ENCODE measurements at regions not wholly inside any gene's neighbourhood (a gene's known extent, or its start where the extent isn't known, plus 50 kb on each side); places are given as distances from the start of the nearest gene placed in this dataset.

DNA sequence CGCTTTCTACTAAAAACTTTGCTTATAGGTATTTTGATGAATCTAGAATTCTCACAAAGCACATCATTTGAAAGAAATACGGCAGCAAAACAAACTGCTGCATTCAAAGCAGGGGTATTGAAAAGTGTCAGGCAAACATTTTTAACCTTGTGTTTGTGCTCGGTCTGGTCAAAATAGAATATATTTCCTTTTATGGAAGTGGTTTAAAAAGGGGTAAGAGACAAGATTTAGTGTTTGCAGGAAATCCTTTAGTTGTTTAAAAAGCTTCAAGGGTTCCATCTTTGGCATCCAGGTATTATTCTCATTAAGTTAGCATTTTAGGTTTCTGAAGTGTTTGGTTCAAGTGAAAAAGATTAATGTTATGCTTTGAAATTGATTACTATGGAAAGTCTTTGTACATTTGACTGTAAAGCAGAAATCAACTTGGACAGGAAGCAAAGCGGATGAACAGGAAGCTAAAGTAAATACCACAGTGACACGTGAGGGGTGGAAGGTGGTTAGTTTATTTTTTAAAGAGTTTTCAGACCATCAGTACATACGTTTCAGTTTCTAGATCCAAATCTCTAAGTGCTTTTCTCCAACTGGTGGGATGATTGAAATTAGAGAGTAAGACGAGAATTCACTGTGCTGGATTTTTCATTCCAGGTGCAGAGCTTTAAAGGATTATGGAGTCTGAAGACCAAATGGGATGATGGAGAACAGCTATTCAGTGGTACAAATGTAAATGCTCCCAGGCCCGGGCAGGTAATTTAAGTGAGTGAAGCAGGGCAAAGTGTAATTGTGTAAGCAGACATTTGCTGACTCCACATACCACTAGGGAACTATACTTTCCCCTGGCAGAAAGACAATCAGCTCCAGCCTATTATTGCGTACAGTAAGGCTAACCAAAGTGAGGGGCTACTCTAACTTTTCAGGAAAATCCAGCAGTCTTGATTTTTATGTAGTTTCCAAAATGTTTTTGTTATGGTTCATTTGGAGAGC is 341.8 kb upstream of the TBL1XR1 start (continued):
- TF ChIP-seq NFRKB (IDR thresholded peaks at IDR 0.05), result no peak
- TF ChIP-seq ZNF292 (CRISPR knock-in tag; IDR thresholded peaks at IDR 0.05; ENCODE audit: borderline replicate concordance, low read depth), result peak; percentile 26; the same call in 1 of the 2 replicates
- TF ChIP-seq EP300 (IDR thresholded peaks at IDR 0.05; ENCODE audit: low read depth in 2 of 2, low read length in 2 of 2), result peak in 1 of 2 experiments; percentile 24; a peak in 1 of 4 replicates
- no peak for TF ChIP-seq EP300 (CRISPR knock-in tag; IDR thresholded peaks at IDR 0.05; ENCODE audit: borderline replicate concordance)
- TF ChIP-seq RXRB (CRISPR knock-in tag; IDR thresholded peaks at IDR 0.05; ENCODE audit: borderline replicate concordance), result peak; percentile 41; the same call in 1 of the 2 replicates
- TF ChIP-seq SOX5 (CRISPR knock-in tag; IDR thresholded peaks at IDR 0.05; ENCODE audit: borderline replicate concordance), result peak; percentile 65; the same call in 1 of the 2 replicates
- peak; percentile 11; the same call in 1 of the 2 replicates for TF ChIP-seq TCF7 (IDR thresholded peaks at IDR 0.05; ENCODE audit: low read depth)
- TF ChIP-seq RARA (CRISPR knock-in tag; IDR thresholded peaks at IDR 0.05), result peak; percentile 33; the same call in 1 of the 2 replicates
- no peak for TF ChIP-seq FOXP1 (IDR thresholded peaks at IDR 0.05)
- TF ChIP-seq FOXP1 (CRISPR knock-in tag; IDR thresholded peaks at IDR 0.05), result 0 out of 2 replicates have a peak, but pooled peaks have one; percentile 17
- TF ChIP-seq ZNF607 (CRISPR knock-in tag; IDR thresholded peaks at IDR 0.05; ENCODE audit: borderline replicate concordance), result 0 out of 2 replicates have a peak, but pooled peaks have one; percentile 50
- TF ChIP-seq ZMYM4 (CRISPR knock-in tag; IDR thresholded peaks at IDR 0.05), result 0 out of 2 replicates have a peak, but pooled peaks have one; percentile 20
- TF ChIP-seq, protein P1, sequence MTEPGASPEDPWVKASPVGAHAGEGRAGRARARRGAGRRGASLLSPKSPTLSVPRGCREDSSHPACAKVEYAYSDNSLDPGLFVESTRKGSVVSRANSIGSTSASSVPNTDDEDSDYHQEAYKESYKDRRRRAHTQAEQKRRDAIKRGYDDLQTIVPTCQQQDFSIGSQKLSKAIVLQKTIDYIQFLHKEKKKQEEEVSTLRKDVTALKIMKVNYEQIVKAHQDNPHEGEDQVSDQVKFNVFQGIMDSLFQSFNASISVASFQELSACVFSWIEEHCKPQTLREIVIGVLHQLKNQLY (CRISPR knock-in tag; IDR thresholded peaks at IDR 0.05), result peak; percentile 66; the same call in 1 of the 2 replicates
- TF ChIP-seq SOX13 (IDR thresholded peaks at IDR 0.05), result no peak
- TF ChIP-seq SOX13 (CRISPR knock-in tag; conservative IDR thresholded peaks at IDR 0.05 in 1 of 2, IDR thresholded peaks at IDR 0.05 in 1 of 2), result 0 out of 4 replicates have a peak, but pooled peaks of 1 of the 2 experiments have one; percentile 7
- TF ChIP-seq ZFP1 (CRISPR knock-in tag; IDR thresholded peaks at IDR 0.05), result no peak
- 0 out of 2 replicates have a peak, but pooled peaks have one; percentile 31 for TF ChIP-seq ZNF263 (CRISPR knock-in tag; IDR thresholded peaks at IDR 0.05)
- TF ChIP-seq GABPA (IDR thresholded peaks at IDR 0.05; ENCODE audit: low read depth, low read length), result no peak
- TF ChIP-seq GABPA (CRISPR knock-in tag; IDR thresholded peaks at IDR 0.05; ENCODE audit: low read depth), result peak; percentile 48; the same call in 1 of the 2 replicates
- TF ChIP-seq SOX6 (IDR thresholded peaks at IDR 0.05), result no peak
- peak; percentile 54; the same call in 1 of the 2 replicates for TF ChIP-seq SOX6 (CRISPR knock-in tag; IDR thresholded peaks at IDR 0.05)
- TF ChIP-seq TBX2 (CRISPR knock-in tag; IDR thresholded peaks at IDR 0.05; ENCODE audit: borderline replicate concordance), result peak; percentile 31; the same call in 1 of the 2 replicates
